ENCODE measurements at regions not wholly inside any gene's neighbourhood (a gene's known extent, or its start where the extent isn't known, plus 50 kb on each side); places are given as distances from the start of the nearest gene placed in this dataset.
"Not testable (repeated sequence)": the region's sequence is repeated elsewhere in the genome, so short reads cannot be mapped to it uniquely, and the experiment has no call there.

GRCh38 chr3:18730491-18730890, 305.4 kb upstream of the SATB1 start:
- no peak for DNase-seq (ENCODE audit: low read depth)

GRCh38 chr3:18729671-18730070, 304.5 kb upstream of the SATB1 start:
- DNase-seq (ENCODE audit: low read depth), result no peak

GRCh38 chr3:18725668-18726407, 300.7 kb upstream of the SATB1 start:
- no peak for DNase-seq (ENCODE audit: low read depth)

- DNase-seq (ENCODE audit: low read depth), result no peak
These were observed 299.3 kb upstream of the SATB1 start for GRCh38 chr3:18724456-18724855.

- DNase-seq (ENCODE audit: low read depth), result no peak
These were observed 298.2 kb upstream of the SATB1 start for GRCh38 chr3:18723206-18723810.

GRCh38 chr3:18720543-18720942, 295.4 kb upstream of the SATB1 start:
- DNase-seq (ENCODE audit: low read depth), result no peak

GRCh38 chr3:18717598-18717997, 292.5 kb upstream of the SATB1 start:
- DNase-seq (ENCODE audit: low read depth), result no peak

GRCh38 chr3:18716821-18717220, 291.7 kb upstream of the SATB1 start:
- no peak for DNase-seq (ENCODE audit: low read depth)

- no peak for DNase-seq (ENCODE audit: low read depth)
These were observed 291.0 kb upstream of the SATB1 start for GRCh38 chr3:18716101-18716500.

GRCh38 chr3:18715208-18715607, 290.1 kb upstream of the SATB1 start:
- no peak for DNase-seq (ENCODE audit: low read depth)

- no peak for DNase-seq (ENCODE audit: low read depth)
These were observed 288.4 kb upstream of the SATB1 start for GRCh38 chr3:18713577-18713951.

GRCh38 chr3:18712713-18713576, 287.8 kb upstream of the SATB1 start:
- no peak for DNase-seq (ENCODE audit: low read depth)

GRCh38 chr3:18704326-18704725, 279.2 kb upstream of the SATB1 start:
- DNase-seq (ENCODE audit: low read depth), result no peak

- DNase-seq (ENCODE audit: low read depth), result no peak
These were observed 278.7 kb upstream of the SATB1 start for GRCh38 chr3:18703798-18704197.

- not testable (repeated sequence) for DNase-seq (ENCODE audit: low read depth)
These were observed 268.6 kb upstream of the SATB1 start for GRCh38 chr3:18693588-18694329.

- no peak for DNase-seq (ENCODE audit: low read depth)
These were observed 262.1 kb upstream of the SATB1 start for GRCh38 chr3:18687286-18687685.

- no peak for DNase-seq (ENCODE audit: low read depth)
These were observed 258.8 kb upstream of the SATB1 start for GRCh38 chr3:18683900-18684299.

- no peak for DNase-seq (ENCODE audit: low read depth)
These were observed 256.7 kb upstream of the SATB1 start for GRCh38 chr3:18681818-18682345.

- DNase-seq (ENCODE audit: low read depth), result no peak
These were observed 255.6 kb upstream of the SATB1 start for GRCh38 chr3:18680758-18681157.

- DNase-seq (ENCODE audit: low read depth), result no peak
These were observed 254.1 kb upstream of the SATB1 start for GRCh38 chr3:18679238-18679637.

GRCh38 chr3:18675197-18675596, 250.1 kb upstream of the SATB1 start:
- no peak for DNase-seq (ENCODE audit: low read depth)

- DNase-seq (ENCODE audit: low read depth), result no peak
These were observed 247.4 kb upstream of the SATB1 start for GRCh38 chr3:18672561-18672960.

Measured in non-pigmented ciliary epithelial cell (primary cell).